ENCODE measurements at regions not wholly inside any gene's neighbourhood (a gene's known extent, or its start where the extent isn't known, plus 50 kb on each side); places are given as distances from the start of the nearest gene placed in this dataset.

GRCh38 chr13:37241786-37242185 is 136.3 kb upstream of the CSNK1A1L start (continued):
- TF ChIP-seq SP7 (tag by site-specific recombination; IDR thresholded peaks at IDR 0.05) (no peak), ZNF174 (tag by site-specific recombination; IDR thresholded peaks at IDR 0.05) (no peak), ZIC2 (tag by site-specific recombination; IDR thresholded peaks at IDR 0.05) (no peak), ZFP69B (tag by site-specific recombination; IDR thresholded peaks at IDR 0.05) (no peak), CTCF (tag by site-specific recombination; IDR thresholded peaks at IDR 0.05) (no peak)

GRCh38 chr13:37230346-37230745 is 124.9 kb upstream of the CSNK1A1L start:
- ChIA-PET CTCF (interaction anchor here (0.6 kb wide), 1 partner anchor 65 kb away, joined by 3 read pairs; no protein-coding TSS in a partner anchor), POLR2A (no interaction called here)
- no peaks in the 10 kb centered on the region for H3K4me1 ChIP-seq (ENCODE audit: control insufficient read depth, insufficient read depth, low read length)
- H3K27ac ChIP-seq (ENCODE audit: extremely low read depth, low read depth, low read length), result no peak overlapping the region
- TF ChIP-seq MYNN (tag by site-specific recombination; IDR thresholded peaks at IDR 0.05; ENCODE audit: borderline replicate concordance) (no peak), MZF1 (tag by site-specific recombination; IDR thresholded peaks at IDR 0.05; ENCODE audit: borderline replicate concordance) (no peak), KLF17 (tag by site-specific recombination; IDR thresholded peaks at IDR 0.05) (no peak), ZNF629 (tag by site-specific recombination; IDR thresholded peaks at IDR 0.05) (no peak), YY1 (tag by site-specific recombination; IDR thresholded peaks at IDR 0.05) (no peak), ZSCAN30 (tag by site-specific recombination; IDR thresholded peaks at IDR 0.05) (no peak), ZNF175 (tag by site-specific recombination; IDR thresholded peaks at IDR 0.05) (no peak), HOXA7 (CRISPR knock-in tag; IDR thresholded peaks at IDR 0.05; ENCODE audit: borderline replicate concordance) (no peak), KLF8 (tag by site-specific recombination; IDR thresholded peaks at IDR 0.05) (no peak), ZNF600 (tag by site-specific recombination; IDR thresholded peaks at IDR 0.05) (no peak), ZNF302 (tag by site-specific recombination; IDR thresholded peaks at IDR 0.05; ENCODE audit: low read depth) (no peak)
- no peaks in the 10 kb centered on the region for H3K36me3 ChIP-seq (ENCODE audit: control insufficient read depth in 2 of 2, insufficient read depth in 1 of 2, low read length in 2 of 2)
- no peak overlapping the region for H3K4me3 ChIP-seq (ENCODE audit: low read depth, low read length)
- no peaks in the 10 kb centered on the region for H3K9me3 ChIP-seq (ENCODE audit: control insufficient read depth, insufficient read depth, low read depth, low read length)

GRCh38 chr13:37229931-37230330 is 124.5 kb upstream of the CSNK1A1L start:
- no peaks in the 10 kb centered on the region for H3K4me1 ChIP-seq (ENCODE audit: control insufficient read depth, insufficient read depth, low read length)
- ChIA-PET POLR2A (no interaction called here), CTCF (interaction anchor here (0.6 kb wide), 1 partner anchor 65 kb away, joined by 3 read pairs; no protein-coding TSS in a partner anchor)
- H3K9me3 ChIP-seq (ENCODE audit: control insufficient read depth, insufficient read depth, low read depth, low read length), result no peaks in the 10 kb centered on the region
- H3K36me3 ChIP-seq (ENCODE audit: control insufficient read depth in 2 of 2, insufficient read depth in 1 of 2, low read length in 2 of 2), result no peaks in the 10 kb centered on the region
- no peak overlapping the region for H3K4me3 ChIP-seq (ENCODE audit: low read depth, low read length)
- no peak overlapping the region for H3K27ac ChIP-seq (ENCODE audit: extremely low read depth, low read depth, low read length)
- TF ChIP-seq ZNF155 (tag by site-specific recombination; IDR thresholded peaks at IDR 0.05) (no peak), ZNF585B (tag by site-specific recombination; IDR thresholded peaks at IDR 0.05) (no peak), ZNF174 (tag by site-specific recombination; IDR thresholded peaks at IDR 0.05) (no peak), ZBTB44 (tag by site-specific recombination; IDR thresholded peaks at IDR 0.05) (no peak), SETDB1 (IDR thresholded peaks at IDR 0.05; ENCODE audit: insufficient read length, low read length) (no peak), KLF9 (tag by site-specific recombination; IDR thresholded peaks at IDR 0.05; ENCODE audit: low read depth) (no peak), ZNF704 (tag by site-specific recombination; IDR thresholded peaks at IDR 0.05) (no peak), ZNF548 (tag by site-specific recombination; IDR thresholded peaks at IDR 0.05) (no peak), ZNF18 (tag by site-specific recombination; IDR thresholded peaks at IDR 0.05) (no peak), ZNF426 (tag by site-specific recombination; IDR thresholded peaks at IDR 0.05) (no peak), OSR2 (tag by site-specific recombination; IDR thresholded peaks at IDR 0.05) (no peak), KLF17 (tag by site-specific recombination; IDR thresholded peaks at IDR 0.05) (no peak), ZFP69B (tag by site-specific recombination; IDR thresholded peaks at IDR 0.05) (no peak), ZNF837 (tag by site-specific recombination; IDR thresholded peaks at IDR 0.05) (no peak), ZNF843 (tag by site-specific recombination; IDR thresholded peaks at IDR 0.05) (no peak)

Measured in HEK293 (cell line).